Testis (tissue), 2 donors: ENCODE measurements at regions not wholly inside any gene's neighbourhood (a gene's known extent, or its start where the extent isn't known, plus 50 kb on each side); places are given as distances from the start of the nearest gene placed in this dataset.

Experiments used
- DNase-seq: peaks from one replicate; pipeline ENCODE4 v3.0.0-alpha.2; 2019
- H3K27ac ChIP-seq, 2 donors: fragments of 200-600 bp; sonication (generic); one replicate each; pipeline ENCODE4 v1.5.1; 2019
- H3K27me3 ChIP-seq: fragments of 200-600 bp; sonication (generic); one replicate; pipeline ENCODE4 v1.5.1; 2019
- H3K36me3 ChIP-seq: fragments of 200-600 bp; sonication (generic); one replicate; pipeline ENCODE4 v1.5.1; 2017; ENCODE audit warnings: low read depth; ENCODE audit errors: missing control alignments
- H3K4me1 ChIP-seq: fragments of 200-600 bp; sonication (generic); one replicate; pipeline ENCODE4 v1.5.1; 2019
- H3K4me3 ChIP-seq, 2 donors: fragments of 200-600 bp; sonication (generic); one replicate each; pipeline ENCODE4 v1.5.1; 2017 to 2019
- H3K9me3 ChIP-seq: fragments of 200-600 bp; sonication (generic); one replicate; pipeline ENCODE4 v1.5.1; 2017
- CTCF ChIP-seq, 3 experiments: fragments of 450-650 bp in 2 of 3; fragments of 200-600 bp in 1 of 3; sonication (generic) in 1 of 3; IDR thresholded peaks; one replicate each; pipeline ENCODE4 v1.5.1; 2016 to 2019; ENCODE audit warnings: antibody characterized with exemption in 3 of 3, mild to moderate bottlenecking in 2 of 3, moderate library complexity in 1 of 3
- POLR2A ChIP-seq: fragments of 450-650 bp; IDR thresholded peaks from one replicate; pipeline ENCODE4 v1.6.1; 2017; ENCODE audit warnings: antibody characterized with exemption, mild to moderate bottlenecking, moderate library complexity
- WGBS, 2 donors: methylation state at CpG; one replicate each; pipeline ENCODE4 v1.1.5; 2018; 5-methylcytosine and 5-hydroxymethylcytosine counted together
- intact Hi-C: fragments of 100-400 bp; cut with DNase I; formaldehyde crosslinking; loops from one replicate; pipeline ENCODE4 v1.15.1; 2023; ENCODE audit warnings: low total_unique reads

DNA sequence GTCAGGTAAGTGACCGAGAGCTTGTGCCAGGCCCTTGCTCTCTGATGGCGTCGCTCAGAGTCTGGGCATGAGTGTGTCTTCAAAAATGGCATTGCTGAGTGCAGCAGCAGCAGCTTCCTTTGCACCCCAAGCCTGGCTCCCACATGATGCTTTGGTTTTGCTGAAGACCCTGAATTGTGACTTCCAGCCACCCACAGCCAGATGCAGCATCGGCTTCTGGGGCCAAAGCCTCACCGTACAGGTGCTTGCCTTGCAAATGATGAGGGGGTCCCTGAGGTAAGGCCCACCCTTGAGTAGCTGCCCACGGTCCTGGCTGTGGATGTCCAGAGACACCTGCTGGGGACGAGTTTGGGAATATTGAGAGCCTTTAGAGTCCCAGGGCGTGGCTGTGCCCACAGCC, 57.9 kb downstream of the JAKMIP3 start:
- Histone ChIP-seq H3K36me3 (no peaks in the 10 kb centered on the region), H3K4me1 (no peaks in the 10 kb centered on the region), H3K27ac (no peak overlapping the region), H3K9me3 (no peaks in the 10 kb centered on the region), H3K4me3 (no peak overlapping the region), H3K27me3 (no peaks in the 10 kb centered on the region)
- TF ChIP-seq POLR2A (no peak), CTCF (IDR thresholded peaks at IDR 0.05) (no peak)
- 86 to 91% methylated on average over 7 to 8 of the region's 8 CpGs for WGBS, 2 donors
- intact Hi-C loops, result no loop called here
- DNase-seq, result no peak

DNA sequence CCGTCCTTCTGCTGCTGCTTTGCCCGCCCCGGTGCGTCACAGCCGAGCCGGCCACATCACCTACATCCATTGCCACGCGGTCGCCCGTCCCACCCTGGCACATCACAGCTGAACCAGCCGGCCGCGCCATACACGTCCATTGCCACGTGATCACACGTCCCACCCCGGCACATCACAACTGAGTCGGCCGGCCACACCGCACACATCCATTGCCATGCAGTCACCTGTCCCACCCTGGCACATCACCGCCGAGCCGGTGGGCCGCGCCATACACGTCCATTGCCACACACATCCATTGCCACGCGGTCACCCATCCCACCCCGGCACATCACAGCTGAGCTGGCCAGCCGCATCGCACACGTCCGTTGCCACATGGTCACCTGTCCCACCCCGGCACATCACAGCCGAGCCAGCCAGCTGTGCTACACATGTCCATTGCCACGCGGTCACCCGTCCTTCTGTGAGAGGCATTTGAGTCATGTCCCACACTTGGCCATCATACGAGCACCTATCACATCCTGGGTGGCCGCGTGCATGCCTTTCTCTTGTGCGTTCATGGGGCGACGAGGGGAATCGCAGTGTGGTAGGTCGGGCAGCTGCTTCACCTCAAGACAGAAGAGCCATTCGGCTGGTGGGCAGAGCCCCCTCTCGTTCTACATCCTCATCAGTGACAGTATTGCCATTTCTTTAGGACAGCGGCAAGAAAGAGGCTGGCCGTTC, 58.6 kb downstream of the JAKMIP3 start:
- Histone ChIP-seq H3K27me3 (no peaks in the 10 kb centered on the region), H3K27ac (no peak overlapping the region), H3K36me3 (no peaks in the 10 kb centered on the region), H3K9me3 (no peaks in the 10 kb centered on the region), H3K4me1 (no peaks in the 10 kb centered on the region), H3K4me3 (no peak overlapping the region)
- intact Hi-C loops, result no loop called here
- DNase-seq, result no peak
- no peak for TF ChIP-seq CTCF (IDR thresholded peaks at IDR 0.05)
- no peak for TF ChIP-seq POLR2A
- WGBS, 2 donors, result 90 to 92% methylated on average over 39 to 50 of the region's 50 CpGs

DNA sequence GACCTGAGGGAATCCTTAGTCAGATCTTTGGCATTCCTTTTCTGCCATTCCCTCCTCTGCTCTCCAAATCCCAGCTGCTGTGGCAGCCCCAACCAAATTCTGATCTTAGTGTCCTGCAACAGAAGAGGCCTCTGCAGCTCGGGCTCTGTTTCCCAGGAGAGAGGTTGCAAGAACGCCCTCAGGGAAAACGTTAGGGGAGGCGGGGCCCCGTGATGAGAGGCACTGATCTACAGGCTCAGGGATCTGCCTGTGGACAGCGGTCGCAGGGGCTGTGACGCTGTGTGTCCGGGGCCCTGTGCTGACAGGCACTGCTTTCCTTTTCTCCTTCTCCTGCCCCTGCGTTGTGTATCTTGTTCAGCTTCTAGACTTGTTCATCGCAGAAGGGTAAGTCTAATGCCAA, 57.3 kb upstream of the DPYSL4 start:
- no peak overlapping the region for H3K27ac ChIP-seq
- no peaks in the 10 kb centered on the region for H3K27me3 ChIP-seq
- H3K4me3 ChIP-seq, result no peak overlapping the region
- intact Hi-C loops, result no loop called here
- no peaks in the 10 kb centered on the region for H3K9me3 ChIP-seq
- no peak for TF ChIP-seq POLR2A
- TF ChIP-seq CTCF (IDR thresholded peaks at IDR 0.05), result no peak
- no peaks in the 10 kb centered on the region for H3K4me1 ChIP-seq
- DNase-seq, result no peak
- no peaks in the 10 kb centered on the region for H3K36me3 ChIP-seq
- 72 to 81% methylated on average over 11 of the region's 11 CpGs for WGBS, 2 donors

- H3K36me3 ChIP-seq, result no peaks in the 10 kb centered on the region
- no peak overlapping the region for H3K4me3 ChIP-seq
- H3K27ac ChIP-seq, result no peak overlapping the region
- no peaks in the 10 kb centered on the region for H3K9me3 ChIP-seq
- no peaks in the 10 kb centered on the region for H3K4me1 ChIP-seq
- intact Hi-C loops, result no loop called here
- no peak for DNase-seq
- TF ChIP-seq POLR2A (no peak), CTCF (IDR thresholded peaks at IDR 0.05) (no peak)
- no peaks in the 10 kb centered on the region for H3K27me3 ChIP-seq
- 78 to 89% methylated on average over 13 to 24 of the region's 24 CpGs for WGBS, 2 donors
These were observed 56.2 kb upstream of the DPYSL4 start for GRCh38 chr10:132130286-132131265.
